GM23338 (cell line): ENCODE measurements at regions not wholly inside any gene's neighbourhood (a gene's known extent, or its start where the extent isn't known, plus 50 kb on each side); places are given as distances from the start of the nearest gene placed in this dataset.
A peak's percentile ranks its signal among the peaks of the same experiment; 100 is the strongest.

ENCODE experiments used
- ATAC-seq: fragments of 200-7000 bp; cut with Tn5 transposase; 3 replicates; pipeline ENCODE4 v1.9.1; 2020
- DNase-seq: peaks from one replicate; pipeline ENCODE4 v3.0.0-alpha.2; 2015; ENCODE audit warnings: low spot score
- H2AFZ ChIP-seq: fragments of 200-600 bp; sonication (generic); 2 replicates; pipeline ENCODE4 v1.8.0; 2016; ENCODE audit warnings: antibody characterized with exemption, mild to moderate bottlenecking, moderate library complexity
- H3F3A ChIP-seq: fragments of 200-600 bp; sonication (generic); replicated peaks from 2 replicates; pipeline ENCODE4 v1.8.0; 2017; ENCODE audit warnings: antibody characterized with exemption, mixed run types, low read depth
- H3K27ac ChIP-seq: fragments of 200-600 bp; sonication (generic); 2 replicates; pipeline ENCODE4 v1.6.1; 2016; ENCODE audit warnings: low read depth
- H3K27me3 ChIP-seq: fragments of 200-600 bp; sonication (generic); 2 replicates; pipeline ENCODE4 v1.8.0; 2016; ENCODE audit warnings: mild to moderate bottlenecking, mixed run types, moderate library complexity; ENCODE audit not compliant: insufficient read depth
- H3K36me3 ChIP-seq: fragments of 200-600 bp; sonication (generic); 2 replicates; pipeline ENCODE4 v1.8.0; 2016; ENCODE audit warnings: mild to moderate bottlenecking; ENCODE audit not compliant: insufficient read depth
- H3K4me1 ChIP-seq: fragments of 200-600 bp; sonication (generic); 2 replicates; pipeline ENCODE4 v1.8.0; 2016; ENCODE audit warnings: mild to moderate bottlenecking, moderate library complexity; ENCODE audit not compliant: insufficient read depth
- H3K4me2 ChIP-seq: fragments of 200-600 bp; sonication (generic); 2 replicates; pipeline ENCODE4 v1.7.1; 2017; ENCODE audit warnings: mixed run types
- H3K4me3 ChIP-seq: fragments of 200-600 bp; sonication (generic); 2 replicates; pipeline ENCODE4 v1.6.1; 2016; ENCODE audit warnings: mixed run types
- H3K79me2 ChIP-seq: fragments of 200-600 bp; sonication (generic); replicated peaks from 2 replicates; pipeline ENCODE4 v1.8.0; 2017; ENCODE audit warnings: mild to moderate bottlenecking; ENCODE audit not compliant: insufficient read depth
- H3K9me2 ChIP-seq: fragments of 200-600 bp; sonication (generic); 2 replicates; pipeline ENCODE4 v1.8.0; 2017; ENCODE audit not compliant: insufficient read depth
- H4K20me1 ChIP-seq: fragments of 200-600 bp; sonication (generic); replicated peaks from 2 replicates; pipeline ENCODE4 v1.8.0; 2017; ENCODE audit warnings: mild to moderate bottlenecking; ENCODE audit not compliant: insufficient read depth
- H3K27ac Mint-ChIP-seq: 2 replicates; pipeline ENCODE4 v1.8.0; 2020; ENCODE audit warnings: inconsistent platforms, mild to moderate bottlenecking, moderate library complexity, mixed read lengths
- H3K27me3 Mint-ChIP-seq: 3 replicates; pipeline ENCODE4 v1.8.0; 2022; ENCODE audit warnings: low read depth, mild to moderate bottlenecking, moderate library complexity, mixed read lengths, inconsistent platforms; ENCODE audit not compliant: insufficient read depth, poor library complexity
- H3K36me3 Mint-ChIP-seq: 3 replicates; pipeline ENCODE4 v1.8.0; 2021; ENCODE audit warnings: low read depth, mild to moderate bottlenecking, inconsistent platforms, moderate library complexity, mixed read lengths
- H3K4me1 Mint-ChIP-seq: 3 replicates; pipeline ENCODE4 v1.8.0; 2020; ENCODE audit warnings: mild to moderate bottlenecking, inconsistent platforms, mixed read lengths
- H3K4me3 Mint-ChIP-seq: 3 replicates; pipeline ENCODE4 v1.8.0; 2021; ENCODE audit warnings: moderate library complexity, mild to moderate bottlenecking, inconsistent platforms, mixed read lengths
- H3K9me3 Mint-ChIP-seq: 3 replicates; pipeline ENCODE4 v1.8.0; 2020; ENCODE audit warnings: moderate library complexity, mild to moderate bottlenecking, inconsistent platforms, mixed read lengths
- CREB1 ChIP-seq: fragments of 250-450 bp; sonication (Bioruptor Pico); IDR thresholded peaks from 2 replicates; pipeline ENCODE4 v1.5.0; 2020; ENCODE audit warnings: low read depth, mild to moderate bottlenecking, moderate library complexity
- EZH2 ChIP-seq: fragments of 200-600 bp; sonication (generic); IDR thresholded peaks from one replicate; pipeline ENCODE4 v1.8.0; 2017; ENCODE audit warnings: antibody characterized with exemption, mild to moderate bottlenecking, low read depth; ENCODE audit not compliant: unreplicated experiment
- EZH2phosphoT487 ChIP-seq: fragments of 200-600 bp; sonication (generic); IDR thresholded peaks from one replicate; pipeline ENCODE4 v1.8.1; 2018; ENCODE audit warnings: antibody characterized with exemption; ENCODE audit not compliant: unreplicated experiment
- JUNB ChIP-seq: IDR thresholded peaks from one replicate; pipeline ENCODE4 v1.6.1; 2016; ENCODE audit warnings: antibody characterized with exemption; ENCODE audit not compliant: unreplicated experiment
- NANOG ChIP-seq: IDR thresholded peaks from 2 replicates; pipeline ENCODE4 v1.6.1; 2016; ENCODE audit warnings: antibody characterized with exemption, borderline replicate concordance
- POLR2AphosphoS5 ChIP-seq: IDR thresholded peaks from 2 replicates; pipeline ENCODE4 v1.6.1; 2016; ENCODE audit warnings: antibody characterized with exemption, low read depth
- STAT1 ChIP-seq: IDR thresholded peaks from one replicate; pipeline ENCODE4 v1.6.1; 2016; ENCODE audit warnings: antibody characterized with exemption; ENCODE audit not compliant: unreplicated experiment
- ZNF331 ChIP-seq: fragments of 250-450 bp; sonication (Bioruptor Pico); IDR thresholded peaks from 2 replicates; pipeline ENCODE4 v1.5.0; 2020; ENCODE audit warnings: low read depth, mild to moderate bottlenecking, moderate library complexity
- TF ChIP-seq, protein P1 (sequence below), 2 experiments: fragments of 200-600 bp in 1 of 2; sonication (generic) in 1 of 2; conservative IDR thresholded peaks; 2 replicates each; pipeline versions ENCODE4 v1.5.1 to v1.6.1; 2016 to 2017; ENCODE audit warnings: antibody characterized with exemption in 2 of 2, low read depth in 2 of 2, mild to moderate bottlenecking in 2 of 2, moderate library complexity in 1 of 2
- TF ChIP-seq, protein P2 (sequence below): IDR thresholded peaks from 2 replicates; pipeline ENCODE4 v1.6.1; 2016; ENCODE audit warnings: antibody characterized with exemption
- TF ChIP-seq, protein P3 (sequence below): IDR thresholded peaks from one replicate; pipeline ENCODE4 v1.6.1; 2018; ENCODE audit warnings: antibody characterized with exemption; ENCODE audit not compliant: unreplicated experiment

DNA sequence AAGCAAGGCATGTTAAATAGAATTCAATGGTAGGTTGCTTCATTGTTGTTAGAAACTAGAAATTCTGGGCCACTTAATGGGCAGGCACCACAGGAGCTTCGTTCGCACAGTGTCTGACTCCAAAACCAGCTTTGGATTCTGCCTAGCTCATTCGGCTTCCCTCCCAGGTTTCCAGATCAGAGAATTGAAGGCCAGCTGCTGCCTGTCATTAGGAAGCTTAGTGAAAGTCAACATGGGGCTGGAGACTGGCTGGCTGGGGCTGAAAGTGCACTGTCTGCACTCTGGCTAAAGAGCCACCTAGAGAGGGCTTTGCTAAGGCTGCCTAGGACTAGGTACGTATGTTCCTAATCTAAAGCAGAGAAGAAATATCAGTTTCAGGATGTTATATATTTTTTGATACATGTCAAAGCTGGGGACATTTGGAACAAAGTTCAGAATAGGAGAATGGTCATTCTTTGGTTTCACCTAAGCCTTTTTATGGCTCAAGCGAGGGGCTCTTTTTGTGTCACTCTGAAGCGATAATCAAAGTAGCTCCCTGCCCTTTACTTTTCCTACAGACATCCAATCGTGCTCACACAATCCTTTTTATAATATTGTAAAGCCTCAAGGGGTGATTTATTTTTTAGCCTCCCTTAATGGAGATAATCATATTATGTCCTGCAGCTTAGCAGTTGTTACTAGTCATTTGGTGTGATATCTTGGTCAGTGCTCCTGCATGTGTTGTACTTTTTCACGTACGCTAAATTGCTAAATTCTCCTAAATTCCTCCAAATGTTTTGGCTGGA is 238.5 kb upstream of the NAV3 start:
- no peaks in the 10 kb centered on the region for H3K9me2 ChIP-seq
- no peaks in the 10 kb centered on the region for H3K27me3 ChIP-seq
- Mint-ChIP-seq H3K4me1 (no peaks in the 10 kb centered on the region), H3K36me3 (no peaks in the 10 kb centered on the region), H3K9me3 (no peaks in the 10 kb centered on the region), H3K27me3 (no peaks in the 10 kb centered on the region), H3K4me3 (no peak overlapping the region), H3K27ac (no peak overlapping the region)
- peak; percentile 83 for ATAC-seq
- TF ChIP-seq EZH2phosphoT487 (no peak), NANOG (no peak), JUNB (no peak), EZH2 (no peak)
- TF ChIP-seq, protein P1, sequence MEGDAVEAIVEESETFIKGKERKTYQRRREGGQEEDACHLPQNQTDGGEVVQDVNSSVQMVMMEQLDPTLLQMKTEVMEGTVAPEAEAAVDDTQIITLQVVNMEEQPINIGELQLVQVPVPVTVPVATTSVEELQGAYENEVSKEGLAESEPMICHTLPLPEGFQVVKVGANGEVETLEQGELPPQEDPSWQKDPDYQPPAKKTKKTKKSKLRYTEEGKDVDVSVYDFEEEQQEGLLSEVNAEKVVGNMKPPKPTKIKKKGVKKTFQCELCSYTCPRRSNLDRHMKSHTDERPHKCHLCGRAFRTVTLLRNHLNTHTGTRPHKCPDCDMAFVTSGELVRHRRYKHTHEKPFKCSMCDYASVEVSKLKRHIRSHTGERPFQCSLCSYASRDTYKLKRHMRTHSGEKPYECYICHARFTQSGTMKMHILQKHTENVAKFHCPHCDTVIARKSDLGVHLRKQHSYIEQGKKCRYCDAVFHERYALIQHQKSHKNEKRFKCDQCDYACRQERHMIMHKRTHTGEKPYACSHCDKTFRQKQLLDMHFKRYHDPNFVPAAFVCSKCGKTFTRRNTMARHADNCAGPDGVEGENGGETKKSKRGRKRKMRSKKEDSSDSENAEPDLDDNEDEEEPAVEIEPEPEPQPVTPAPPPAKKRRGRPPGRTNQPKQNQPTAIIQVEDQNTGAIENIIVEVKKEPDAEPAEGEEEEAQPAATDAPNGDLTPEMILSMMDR (conservative IDR thresholded peaks at IDR 0.05; ENCODE audit: low read depth in 2 of 2): no peak
- TF ChIP-seq, protein P2, sequence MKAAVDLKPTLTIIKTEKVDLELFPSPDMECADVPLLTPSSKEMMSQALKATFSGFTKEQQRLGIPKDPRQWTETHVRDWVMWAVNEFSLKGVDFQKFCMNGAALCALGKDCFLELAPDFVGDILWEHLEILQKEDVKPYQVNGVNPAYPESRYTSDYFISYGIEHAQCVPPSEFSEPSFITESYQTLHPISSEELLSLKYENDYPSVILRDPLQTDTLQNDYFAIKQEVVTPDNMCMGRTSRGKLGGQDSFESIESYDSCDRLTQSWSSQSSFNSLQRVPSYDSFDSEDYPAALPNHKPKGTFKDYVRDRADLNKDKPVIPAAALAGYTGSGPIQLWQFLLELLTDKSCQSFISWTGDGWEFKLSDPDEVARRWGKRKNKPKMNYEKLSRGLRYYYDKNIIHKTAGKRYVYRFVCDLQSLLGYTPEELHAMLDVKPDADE: no peak
- DNase-seq: peak; percentile 32
- no peaks in the 10 kb centered on the region for H3K36me3 ChIP-seq
- H3K4me2 ChIP-seq: no peak overlapping the region
- no peaks in the 10 kb centered on the region for H3F3A ChIP-seq
- no peak overlapping the region for H2AFZ ChIP-seq
- no peak overlapping the region for H3K4me3 ChIP-seq
- no peak overlapping the region for H3K27ac ChIP-seq
- H3K4me1 ChIP-seq: no peaks in the 10 kb centered on the region
- H4K20me1 ChIP-seq: no peaks in the 10 kb centered on the region
- no peaks in the 10 kb centered on the region for H3K79me2 ChIP-seq

DNA sequence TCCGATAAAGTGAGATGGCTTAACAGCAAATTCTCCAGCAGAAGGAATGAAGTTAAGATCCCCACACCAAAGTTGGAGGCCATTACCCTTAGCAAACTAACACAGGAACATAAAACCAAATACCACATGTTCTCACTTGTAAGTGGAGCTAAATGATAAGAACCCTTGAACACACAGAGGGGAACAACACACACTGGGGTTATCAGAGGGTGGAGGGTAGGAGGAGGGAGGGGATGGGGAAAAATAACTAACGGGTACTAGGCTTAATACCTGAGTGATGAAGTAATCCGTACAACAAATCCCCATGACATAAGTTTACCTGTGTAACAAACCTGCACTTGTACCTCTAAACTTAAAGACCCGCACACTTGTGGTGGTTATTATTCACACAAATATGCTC is 240.4 kb upstream of the NAV3 start:
- no peak overlapping the region for H3K4me3 Mint-ChIP-seq
- H3K4me1 Mint-ChIP-seq: no peaks in the 10 kb centered on the region
- DNase-seq: no peak
- no peak overlapping the region for H3K27ac Mint-ChIP-seq
- H3K9me3 Mint-ChIP-seq: no peaks in the 10 kb centered on the region
- H3K9me2 ChIP-seq: no peaks in the 10 kb centered on the region
- no peaks in the 10 kb centered on the region for H4K20me1 ChIP-seq
- no peaks in the 10 kb centered on the region for H3K79me2 ChIP-seq
- H2AFZ ChIP-seq: no peak overlapping the region
- no peaks in the 10 kb centered on the region for H3K36me3 ChIP-seq
- no peaks in the 10 kb centered on the region for H3K4me1 ChIP-seq
- H3F3A ChIP-seq: no peaks in the 10 kb centered on the region
- H3K27ac ChIP-seq: no peak overlapping the region
- no peak overlapping the region for H3K4me2 ChIP-seq
- H3K4me3 ChIP-seq: no peak overlapping the region
- H3K27me3 Mint-ChIP-seq: no peaks in the 10 kb centered on the region
- no peaks in the 10 kb centered on the region for H3K27me3 ChIP-seq
- H3K36me3 Mint-ChIP-seq: no peaks in the 10 kb centered on the region
- no peak for ATAC-seq
- no peak for TF ChIP-seq EZH2
- TF ChIP-seq, protein P2: no peak
- no peak for TF ChIP-seq POLR2AphosphoS5
- no peak for TF ChIP-seq JUNB
- no peak for TF ChIP-seq ZNF331
- no peak for TF ChIP-seq CREB1 (CRISPR knock-in tag)
- TF ChIP-seq, protein P3, sequence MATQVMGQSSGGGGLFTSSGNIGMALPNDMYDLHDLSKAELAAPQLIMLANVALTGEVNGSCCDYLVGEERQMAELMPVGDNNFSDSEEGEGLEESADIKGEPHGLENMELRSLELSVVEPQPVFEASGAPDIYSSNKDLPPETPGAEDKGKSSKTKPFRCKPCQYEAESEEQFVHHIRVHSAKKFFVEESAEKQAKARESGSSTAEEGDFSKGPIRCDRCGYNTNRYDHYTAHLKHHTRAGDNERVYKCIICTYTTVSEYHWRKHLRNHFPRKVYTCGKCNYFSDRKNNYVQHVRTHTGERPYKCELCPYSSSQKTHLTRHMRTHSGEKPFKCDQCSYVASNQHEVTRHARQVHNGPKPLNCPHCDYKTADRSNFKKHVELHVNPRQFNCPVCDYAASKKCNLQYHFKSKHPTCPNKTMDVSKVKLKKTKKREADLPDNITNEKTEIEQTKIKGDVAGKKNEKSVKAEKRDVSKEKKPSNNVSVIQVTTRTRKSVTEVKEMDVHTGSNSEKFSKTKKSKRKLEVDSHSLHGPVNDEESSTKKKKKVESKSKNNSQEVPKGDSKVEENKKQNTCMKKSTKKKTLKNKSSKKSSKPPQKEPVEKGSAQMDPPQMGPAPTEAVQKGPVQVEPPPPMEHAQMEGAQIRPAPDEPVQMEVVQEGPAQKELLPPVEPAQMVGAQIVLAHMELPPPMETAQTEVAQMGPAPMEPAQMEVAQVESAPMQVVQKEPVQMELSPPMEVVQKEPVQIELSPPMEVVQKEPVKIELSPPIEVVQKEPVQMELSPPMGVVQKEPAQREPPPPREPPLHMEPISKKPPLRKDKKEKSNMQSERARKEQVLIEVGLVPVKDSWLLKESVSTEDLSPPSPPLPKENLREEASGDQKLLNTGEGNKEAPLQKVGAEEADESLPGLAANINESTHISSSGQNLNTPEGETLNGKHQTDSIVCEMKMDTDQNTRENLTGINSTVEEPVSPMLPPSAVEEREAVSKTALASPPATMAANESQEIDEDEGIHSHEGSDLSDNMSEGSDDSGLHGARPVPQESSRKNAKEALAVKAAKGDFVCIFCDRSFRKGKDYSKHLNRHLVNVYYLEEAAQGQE: no peak
- TF ChIP-seq STAT1: no peak
- TF ChIP-seq, protein P1 (conservative IDR thresholded peaks at IDR 0.05; ENCODE audit: low read depth in 2 of 2): no peak
- TF ChIP-seq NANOG: no peak
